ENCODE measurements at regions not wholly inside any gene's neighbourhood (a gene's known extent, or its start where the extent isn't known, plus 50 kb on each side); places are given as distances from the start of the nearest gene placed in this dataset.

DNA sequence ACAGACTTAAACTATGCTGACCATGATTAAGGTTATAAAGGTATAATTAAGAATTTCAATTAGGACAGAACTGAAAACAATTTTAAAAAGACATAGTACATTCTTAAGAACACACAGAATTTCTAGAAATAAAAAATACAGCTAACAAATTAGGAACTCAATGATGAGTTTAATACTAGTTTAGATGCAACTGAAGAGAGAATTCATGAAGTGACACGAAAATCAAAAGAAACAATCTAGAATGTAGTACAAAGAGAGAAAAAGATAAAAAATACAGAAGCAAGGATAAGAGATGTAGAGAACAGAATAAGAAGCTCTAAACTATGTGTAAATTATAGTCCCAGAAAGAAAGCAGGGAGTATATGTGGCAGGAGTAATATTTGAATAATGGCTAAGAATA is 187.8 kb upstream of the KRR1 start:
- TF ChIP-seq ZFX (CRISPR knock-in tag; IDR thresholded peaks at IDR 0.05) (no peak), CBX2 (IDR thresholded peaks at IDR 0.05; ENCODE audit: insufficient read depth, low read length, poor library complexity, severe bottlenecking) (no peak), SMC3 (conservative IDR thresholded peaks at IDR 0.05; ENCODE audit: insufficient read depth, low read depth, low read length) (no peak), GABPB1 (CRISPR knock-in tag; IDR thresholded peaks at IDR 0.05) (no peak), POLR2AphosphoS5 (IDR thresholded peaks at IDR 0.05; ENCODE audit: control insufficient read depth, insufficient read depth, low read depth, low read length) (no peak), HDAC1 (IDR thresholded peaks at IDR 0.05) (no peak), RBM22 (IDR thresholded peaks at IDR 0.05; ENCODE audit: low read depth, low read length, poor library complexity, severe bottlenecking) (no peak)
- TF ChIP-seq, protein P1, sequence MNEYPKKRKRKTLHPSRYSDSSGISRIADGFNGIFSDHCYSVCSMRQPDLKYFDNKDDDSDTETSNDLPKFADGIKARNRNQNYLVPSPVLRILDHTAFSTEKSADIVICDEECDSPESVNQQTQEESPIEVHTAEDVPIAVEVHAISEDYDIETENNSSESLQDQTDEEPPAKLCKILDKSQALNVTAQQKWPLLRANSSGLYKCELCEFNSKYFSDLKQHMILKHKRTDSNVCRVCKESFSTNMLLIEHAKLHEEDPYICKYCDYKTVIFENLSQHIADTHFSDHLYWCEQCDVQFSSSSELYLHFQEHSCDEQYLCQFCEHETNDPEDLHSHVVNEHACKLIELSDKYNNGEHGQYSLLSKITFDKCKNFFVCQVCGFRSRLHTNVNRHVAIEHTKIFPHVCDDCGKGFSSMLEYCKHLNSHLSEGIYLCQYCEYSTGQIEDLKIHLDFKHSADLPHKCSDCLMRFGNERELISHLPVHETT (CRISPR knock-in tag; conservative IDR thresholded peaks at IDR 0.05 in 1 of 2, IDR thresholded peaks at IDR 0.05 in 1 of 2), result no peak
- TF ChIP-seq, protein P2, sequence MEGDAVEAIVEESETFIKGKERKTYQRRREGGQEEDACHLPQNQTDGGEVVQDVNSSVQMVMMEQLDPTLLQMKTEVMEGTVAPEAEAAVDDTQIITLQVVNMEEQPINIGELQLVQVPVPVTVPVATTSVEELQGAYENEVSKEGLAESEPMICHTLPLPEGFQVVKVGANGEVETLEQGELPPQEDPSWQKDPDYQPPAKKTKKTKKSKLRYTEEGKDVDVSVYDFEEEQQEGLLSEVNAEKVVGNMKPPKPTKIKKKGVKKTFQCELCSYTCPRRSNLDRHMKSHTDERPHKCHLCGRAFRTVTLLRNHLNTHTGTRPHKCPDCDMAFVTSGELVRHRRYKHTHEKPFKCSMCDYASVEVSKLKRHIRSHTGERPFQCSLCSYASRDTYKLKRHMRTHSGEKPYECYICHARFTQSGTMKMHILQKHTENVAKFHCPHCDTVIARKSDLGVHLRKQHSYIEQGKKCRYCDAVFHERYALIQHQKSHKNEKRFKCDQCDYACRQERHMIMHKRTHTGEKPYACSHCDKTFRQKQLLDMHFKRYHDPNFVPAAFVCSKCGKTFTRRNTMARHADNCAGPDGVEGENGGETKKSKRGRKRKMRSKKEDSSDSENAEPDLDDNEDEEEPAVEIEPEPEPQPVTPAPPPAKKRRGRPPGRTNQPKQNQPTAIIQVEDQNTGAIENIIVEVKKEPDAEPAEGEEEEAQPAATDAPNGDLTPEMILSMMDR (IDR thresholded peaks at IDR 0.05 in 2 of 3, conservative IDR thresholded peaks at IDR 0.05 in 1 of 3; ENCODE audit: insufficient read depth in 2 of 3, low read depth in 1 of 3, low read length in 3 of 3), result no peak
- TF ChIP-seq, protein P3, sequence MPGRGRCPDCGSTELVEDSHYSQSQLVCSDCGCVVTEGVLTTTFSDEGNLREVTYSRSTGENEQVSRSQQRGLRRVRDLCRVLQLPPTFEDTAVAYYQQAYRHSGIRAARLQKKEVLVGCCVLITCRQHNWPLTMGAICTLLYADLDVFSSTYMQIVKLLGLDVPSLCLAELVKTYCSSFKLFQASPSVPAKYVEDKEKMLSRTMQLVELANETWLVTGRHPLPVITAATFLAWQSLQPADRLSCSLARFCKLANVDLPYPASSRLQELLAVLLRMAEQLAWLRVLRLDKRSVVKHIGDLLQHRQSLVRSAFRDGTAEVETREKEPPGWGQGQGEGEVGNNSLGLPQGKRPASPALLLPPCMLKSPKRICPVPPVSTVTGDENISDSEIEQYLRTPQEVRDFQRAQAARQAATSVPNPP (IDR thresholded peaks at IDR 0.05; ENCODE audit: borderline replicate concordance, insufficient read depth, insufficient read length), result no peak
